Activated T-helper 1 cell treated with anti-CD3 and anti-CD28 coated beads, Interleukin-2, amount 50 U/mL, for 16 hours (primary cell): ENCODE measurements at regions not wholly inside any gene's neighbourhood (a gene's known extent, or its start where the extent isn't known, plus 50 kb on each side); places are given as distances from the start of the nearest gene placed in this dataset.

Source experiments
- DNase-seq, 2 donors: peaks; one replicate each; pipeline ENCODE4 v3.0.0-alpha.2; 2020; ENCODE audit warnings: low read depth in 1 of 2, low spot score in 1 of 2

GRCh38 chr9:90259311-90260246 lies 383.0 kb downstream of the DIRAS2 start:
- DNase-seq = no peak

GRCh38 chr9:90261698-90262097 lies 380.9 kb downstream of the DIRAS2 start:
- no peak for DNase-seq

- no peak for DNase-seq
Observed at GRCh38 chr9:90268613-90269012, 374.0 kb downstream of the DIRAS2 start.

GRCh38 chr9:90271707-90272106 lies 370.9 kb downstream of the DIRAS2 start:
- DNase-seq = no peak

- DNase-seq = no peak
Observed at GRCh38 chr9:90274725-90275124, 367.9 kb downstream of the DIRAS2 start.

- no peak for DNase-seq
Observed at GRCh38 chr9:90285946-90286345, 356.7 kb downstream of the DIRAS2 start.

- no peak for DNase-seq
Observed at GRCh38 chr9:90287567-90288274, 354.9 kb downstream of the DIRAS2 start.

- DNase-seq = no peak
Observed at GRCh38 chr9:90288275-90288639, 354.4 kb downstream of the DIRAS2 start.

- no peak for DNase-seq
Observed at GRCh38 chr9:90290716-90291485, 351.7 kb downstream of the DIRAS2 start.

GRCh38 chr9:90296539-90296938 lies 346.1 kb downstream of the DIRAS2 start:
- DNase-seq = no peak

GRCh38 chr9:90299968-90300367 lies 342.7 kb downstream of the DIRAS2 start:
- DNase-seq = no peak

GRCh38 chr9:90300611-90301276 lies 341.9 kb downstream of the DIRAS2 start:
- DNase-seq = no peak

GRCh38 chr9:90301277-90301653 lies 341.4 kb downstream of the DIRAS2 start:
- DNase-seq = no peak

- no peak for DNase-seq
Observed at GRCh38 chr9:90303655-90304054, 339.0 kb downstream of the DIRAS2 start.

GRCh38 chr9:90306158-90306557 lies 336.5 kb downstream of the DIRAS2 start:
- no peak for DNase-seq

- DNase-seq = no peak
Observed at GRCh38 chr9:90307167-90307833, 335.3 kb downstream of the DIRAS2 start.

- DNase-seq = no peak
Observed at GRCh38 chr9:90307891-90308290, 334.7 kb downstream of the DIRAS2 start.

- no peak for DNase-seq
Observed at GRCh38 chr9:90308691-90309090, 333.9 kb downstream of the DIRAS2 start.

GRCh38 chr9:90309809-90310520 lies 332.7 kb downstream of the DIRAS2 start:
- DNase-seq = no peak

- no peak for DNase-seq
Observed at GRCh38 chr9:90310521-90310876, 332.1 kb downstream of the DIRAS2 start.
